Body of pancreas (tissue), 4 donors: ENCODE measurements at regions not wholly inside any gene's neighbourhood (a gene's known extent, or its start where the extent isn't known, plus 50 kb on each side); places are given as distances from the start of the nearest gene placed in this dataset.

Source experiments
- CTCF ChIP-seq, 7 experiments: fragments of 450-650 bp in 4 of 7; fragments of 200-600 bp in 3 of 7; sonication (generic) in 3 of 7; IDR thresholded peaks; one replicate each; pipeline ENCODE4 v1.5.1; 2016 to 2019; ENCODE audit warnings: antibody characterized with exemption in 7 of 7
- POLR2A ChIP-seq, 3 donors: fragments of 450-650 bp; IDR thresholded peaks; one replicate each; pipeline ENCODE4 v1.6.1; 2016; ENCODE audit warnings: antibody characterized with exemption in 3 of 3, mild to moderate bottlenecking in 2 of 3

- no peak for TF ChIP-seq CTCF (IDR thresholded peaks at IDR 0.05)
- TF ChIP-seq POLR2A (IDR thresholded peaks at IDR 0.05): no peak
Observed at GRCh38 chr6:27532820-27533538, 60.1 kb upstream of the ZNF184 start.
